K562 (cell line): ENCODE measurements at regions not wholly inside any gene's neighbourhood (a gene's known extent, or its start where the extent isn't known, plus 50 kb on each side); places are given as distances from the start of the nearest gene placed in this dataset.

ENCODE experiments used
- ATAC-seq: fragments of 200-7000 bp; cut with Tn5 transposase; 3 replicates; pipeline ENCODE4 v1.9.1; 2020; ENCODE audit warnings: moderate library complexity
- BruUV-seq: library from RNA; stranded (reverse); fragments of 400-500 nt; replicated peaks from 2 replicates; lab custom pipeline; 2021; lab: Mats Ljungman, UMichigan
- CTCF ChIA-PET: fragments of 300-600 bp; formaldehyde crosslinking; extraction: SDS; loops from one replicate; lab custom pipeline; 2021; ENCODE audit warnings: low intra/inter-chr PET ratio; lab: Yijun Ruan, JAX
- POLR2A ChIA-PET: fragments of 300-600, 350-650 bp; sonication (Branson Sonifier 250); formaldehyde crosslinking; extraction: SDS; loops from one replicate; lab custom pipeline; 2021; ENCODE audit warnings: antibody characterized with exemption, inconsistent platforms; lab: Yijun Ruan, JAX
- DNase-seq, 4 experiments: peaks; one replicate each; pipeline versions ENCODE4 v3.0.0 to v3.0.0-alpha.2; 2011 to 2018; ENCODE audit warnings: low spot score in 3 of 4, mixed read lengths in 3 of 4; ENCODE audit errors: extremely low read depth in 1 of 4
- FAIRE-seq: peaks from 2 replicates; lab custom pipeline; 2011; peaks lifted over from hg19 to GRCh38; lab: Jason Lieb, UNC
- H2AFZ ChIP-seq: 2 replicates; pipeline ENCODE4 v1.6.0; 2011; ENCODE audit warnings: low read depth, low read length, control low read depth, inconsistent platforms
- H3K27ac ChIP-seq: fragments of 200-600 bp; 3 replicates; pipeline ENCODE4 v1.8.0; 2011; ENCODE audit warnings: low read depth, mild to moderate bottlenecking, control low read depth, inconsistent platforms, low read length, moderate library complexity, mixed read lengths; ENCODE audit errors: extremely low read depth
- H3K27me3 ChIP-seq, 2 experiments: fragments of 300-600 bp in 1 of 2; 2 replicates in 1 of 2; 3 replicates in 1 of 2; pipeline versions ENCODE4 v1.6.0 to v1.8.0; 2011; ENCODE audit warnings: inconsistent platforms in 2 of 2, low read length in 2 of 2, mild to moderate bottlenecking in 1 of 2, mixed read lengths in 1 of 2, moderate library complexity in 1 of 2; ENCODE audit not compliant: control insufficient read depth in 2 of 2, insufficient read depth in 2 of 2
- H3K36me3 ChIP-seq: fragments of 300-600 bp; 3 replicates; pipeline ENCODE4 v1.8.0; 2011; ENCODE audit warnings: mild to moderate bottlenecking, low read length, inconsistent platforms; ENCODE audit not compliant: control insufficient read depth, insufficient read depth
- H3K4me1 ChIP-seq, 2 experiments: fragments of 200-600 bp in 1 of 2; replicated peaks in 1 of 2; 2 replicates in 1 of 2; 3 replicates in 1 of 2; pipeline versions ENCODE4 v1.5.1 to v1.8.0; 2011; ENCODE audit warnings: inconsistent platforms in 2 of 2, low read length in 2 of 2, mild to moderate bottlenecking in 1 of 2, mixed read lengths in 1 of 2, moderate library complexity in 1 of 2; ENCODE audit not compliant: control insufficient read depth in 2 of 2, insufficient read depth in 2 of 2
- H3K4me2 ChIP-seq: 2 replicates; pipeline ENCODE4 v1.6.1; 2011; ENCODE audit warnings: low read length, control low read depth, inconsistent platforms, mixed read lengths; ENCODE audit not compliant: insufficient read depth
- H3K4me3 ChIP-seq: fragments of 200-600 bp; sonication (generic), shearing (Covaris generic); 2 replicates; pipeline ENCODE4 v1.5.1; 2016; ENCODE audit warnings: control low read depth, inconsistent platforms
- H3K79me2 ChIP-seq: fragments of 200-600 bp; 3 replicates; pipeline ENCODE4 v1.8.0; 2011; ENCODE audit warnings: low read length, inconsistent platforms; ENCODE audit not compliant: control insufficient read depth, insufficient read depth
- H3K9ac ChIP-seq, 2 experiments: 2 replicates each; pipeline versions ENCODE4 v1.6.0 to v1.6.1; 2011; ENCODE audit warnings: low read depth in 2 of 2, low read length in 2 of 2, control low read depth in 1 of 2, inconsistent platforms in 1 of 2, mild to moderate bottlenecking in 1 of 2, mixed read lengths in 1 of 2; ENCODE audit not compliant: insufficient read depth in 1 of 2
- H3K9me1 ChIP-seq: one replicate; pipeline ENCODE4 v1.6.0; 2011; ENCODE audit warnings: inconsistent platforms, mild to moderate bottlenecking, low read length, moderate library complexity; ENCODE audit not compliant: control insufficient read depth, insufficient read depth
- H3K9me3 ChIP-seq: replicated peaks from 2 replicates; pipeline ENCODE4 v1.5.1; 2011; ENCODE audit warnings: low read depth, low read length, inconsistent platforms; ENCODE audit not compliant: control insufficient read depth, insufficient read depth
- H4K20me1 ChIP-seq: replicated peaks from 2 replicates; pipeline ENCODE4 v1.6.1; 2011; ENCODE audit warnings: low read length, inconsistent platforms, mixed read lengths; ENCODE audit not compliant: control insufficient read depth, insufficient read depth
- BCOR ChIP-seq: fragments of 450-650 bp; IDR thresholded peaks from 2 replicates; pipeline ENCODE4 v1.6.1; 2016
- CCAR2 ChIP-seq: fragments of 200-400 bp; formaldehyde crosslinking; IDR thresholded peaks from 2 replicates; pipeline ENCODE4 v1.6.1; 2017; ENCODE audit warnings: mild to moderate bottlenecking, low read depth, low read length
- CHD1 ChIP-seq: fragments of 200-600 bp; sonication (generic); IDR thresholded peaks from one replicate; pipeline ENCODE4 v1.6.1; 2012; ENCODE audit warnings: mild to moderate bottlenecking, moderate library complexity, low read length, inconsistent platforms
- CLOCK ChIP-seq: fragments of 250-450 bp; sonication (Bioruptor Pico); IDR thresholded peaks from 2 replicates; pipeline ENCODE4 v1.4.0; 2020; ENCODE audit warnings: mild to moderate bottlenecking, moderate library complexity, borderline replicate concordance
- GTF2A2 ChIP-seq: IDR thresholded peaks from 2 replicates; pipeline ENCODE4 v1.6.1; 2016; ENCODE audit warnings: mild to moderate bottlenecking, missing genetic modification characterization, missing compliant biosample characterization
- MCM3 ChIP-seq: fragments of 450-650 bp; IDR thresholded peaks from 2 replicates; pipeline ENCODE4 v1.6.1; 2016
- MCM7 ChIP-seq, 2 experiments: fragments of 450-650 bp; IDR thresholded peaks; 2 replicates each; pipeline ENCODE4 v1.6.1; 2016 to 2018
- MEIS2 ChIP-seq: fragments of 450-650 bp; IDR thresholded peaks from 2 replicates; pipeline ENCODE4 v1.6.1; 2014; ENCODE audit warnings: mild to moderate bottlenecking; ENCODE audit not compliant: partially characterized antibody
- NFE2L1 ChIP-seq: fragments of 450-650 bp; IDR thresholded peaks from 2 replicates; pipeline ENCODE4 v1.6.1; 2016; ENCODE audit warnings: missing genetic modification characterization, low read depth, mild to moderate bottlenecking, missing compliant biosample characterization, moderate library complexity, borderline replicate concordance
- PCBP2 ChIP-seq: fragments of 200-400 bp; formaldehyde crosslinking; IDR thresholded peaks from 2 replicates; pipeline ENCODE4 v1.6.1; 2018; ENCODE audit warnings: low read length, low read depth, mild to moderate bottlenecking, moderate library complexity; ENCODE audit not compliant: poor library complexity, severe bottlenecking
- POLR2G ChIP-seq: fragments of 200-400 bp; formaldehyde crosslinking; IDR thresholded peaks from 2 replicates; pipeline ENCODE4 v1.6.1; 2017; ENCODE audit warnings: low read depth, mild to moderate bottlenecking, antibody characterized with exemption, low read length, moderate library complexity
- RAD51 ChIP-seq: fragments of 450-650 bp; IDR thresholded peaks from 2 replicates; pipeline ENCODE4 v1.7.1; 2016; ENCODE audit warnings: low read depth, mild to moderate bottlenecking, borderline replicate concordance
- TCF3 ChIP-seq: sonication (generic); formaldehyde crosslinking; IDR thresholded peaks from 2 replicates; pipeline ENCODE4 v1.4.0; 2020; ENCODE audit warnings: mild to moderate bottlenecking, missing genetic modification reagents
- ZBTB43 ChIP-seq: sonication (generic); formaldehyde crosslinking; IDR thresholded peaks from 2 replicates; pipeline ENCODE4 v1.8.0; 2023; ENCODE audit warnings: mild to moderate bottlenecking, missing genetic modification reagents
- ZKSCAN8 ChIP-seq: fragments of 200-800 bp; sonication (Bioruptor generic); IDR thresholded peaks from 2 replicates; pipeline ENCODE4 v1.6.1; 2016; ENCODE audit warnings: missing genetic modification characterization, missing compliant biosample characterization
- ZNF140 ChIP-seq: fragments of 250-450 bp; sonication (Bioruptor Pico); IDR thresholded peaks from 2 replicates; pipeline ENCODE4 v1.8.0; 2021; ENCODE audit warnings: moderate library complexity, mild to moderate bottlenecking, inconsistent platforms
- ZNF696 ChIP-seq: fragments of 250-450 bp; sonication (Bioruptor Pico); conservative IDR thresholded peaks from 2 replicates; pipeline ENCODE4 v1.4.0; 2020; ENCODE audit warnings: mild to moderate bottlenecking, moderate library complexity
- ZZZ3 ChIP-seq: fragments of 450-650 bp; IDR thresholded peaks from 2 replicates; pipeline ENCODE4 v1.6.1; 2016; ENCODE audit warnings: antibody characterized with exemption, mild to moderate bottlenecking, moderate library complexity
- WGBS: fragments of 100-300 bp; shearing (Covaris generic); methylation state at CpG from one replicate; pipeline ENCODE4 v1.1.6; 2016; ENCODE audit warnings: low coverage, mixed read lengths; ENCODE audit not compliant: insufficient coverage; ENCODE audit errors: missing lambda C conversion rate; 5-methylcytosine and 5-hydroxymethylcytosine counted together
- in situ Hi-C: fragments of 300-500 bp; cut with MboI; formaldehyde crosslinking; loops from 4 replicates; pipeline ENCODE4 v1.15.0; 2018; ENCODE audit warnings: inconsistent platforms, mixed read lengths
- intact Hi-C: fragments of 100-400 bp; cut with micrococcal nuclease; formaldehyde crosslinking; loops from 2 replicates; pipeline ENCODE4 v1.14.2; 2022
- TF ChIP-seq, protein P1 (sequence below): sonication (generic); formaldehyde crosslinking; IDR thresholded peaks from 2 replicates; pipeline ENCODE4 v1.8.0; 2022; ENCODE audit warnings: mild to moderate bottlenecking, missing genetic modification reagents
- TF ChIP-seq, protein P2 (sequence below): fragments of 250-450 bp; sonication (Bioruptor Pico); IDR thresholded peaks from 2 replicates; pipeline ENCODE4 v1.8.0; 2021; ENCODE audit warnings: moderate library complexity, mild to moderate bottlenecking, inconsistent platforms

DNA sequence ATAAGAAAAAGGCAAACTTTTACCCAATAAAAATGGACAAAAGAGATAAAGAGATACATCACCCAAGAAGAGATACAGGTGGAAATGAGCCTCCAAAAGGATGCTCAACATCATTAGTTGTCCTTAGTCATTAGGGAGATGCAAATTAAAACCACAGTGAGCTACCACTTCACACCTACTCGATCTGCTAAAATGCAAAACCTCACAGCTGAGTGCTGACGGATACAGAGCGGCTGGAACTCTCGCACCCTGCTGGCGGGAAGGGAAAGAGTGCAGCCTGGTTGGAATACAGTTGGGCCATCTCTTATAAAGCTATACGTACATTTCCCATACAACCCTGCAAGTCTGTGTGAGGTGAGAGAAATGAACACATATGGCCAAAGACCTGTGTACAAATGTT is 78.5 kb upstream of the PRR20G start:
- 0% methylated on average over 4 of the region's 6 CpGs for WGBS
- Histone ChIP-seq H4K20me1 (no peaks in the 10 kb centered on the region), H3K79me2 (no peaks in the 10 kb centered on the region), H3K4me1 (no peaks in the 10 kb centered on the region), H3K4me3 (no peak overlapping the region), H3K27ac (no peak overlapping the region), H3K9me3 (no peaks in the 10 kb centered on the region), H3K9me1 (no peaks in the 10 kb centered on the region), H3K36me3 (no peaks in the 10 kb centered on the region), H3K27me3 (no peaks in the 10 kb centered on the region; a peak in 1 of 5 replicates), H2AFZ (no peak overlapping the region), H3K4me2 (no peak overlapping the region), H3K9ac (no peak overlapping the region)
- POLR2A ChIA-PET: no interaction called here
- DNase-seq (no peak), FAIRE-seq (no peak), ATAC-seq (no peak)
- no TSS peak for BruUV-seq
- in situ Hi-C loops: no loop called here
- intact Hi-C loops: no loop called here
- CTCF ChIA-PET: no interaction called here
- TF ChIP-seq, protein P1, sequence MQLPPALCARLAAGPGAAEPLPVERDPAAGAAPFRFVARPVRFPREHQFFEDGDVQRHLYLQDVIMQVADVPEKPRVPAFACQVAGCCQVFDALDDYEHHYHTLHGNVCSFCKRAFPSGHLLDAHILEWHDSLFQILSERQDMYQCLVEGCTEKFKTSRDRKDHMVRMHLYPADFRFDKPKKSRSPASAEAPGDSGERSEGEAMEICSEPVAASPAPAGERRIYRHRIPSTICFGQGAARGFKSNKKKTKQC: no peak
- TF ChIP-seq ZNF696 (CRISPR knock-in tag) (no peak), CCAR2 (no peak), GTF2A2 (no peak), NFE2L1 (no peak), MCM3 (no peak), PCBP2 (no peak), ZBTB43 (CRISPR knock-in tag) (no peak), CLOCK (CRISPR knock-in tag) (no peak), CHD1 (no peak), POLR2G (no peak), MEIS2 (no peak), MCM7 (IDR thresholded peaks at IDR 0.05) (no peak), ZZZ3 (no peak), BCOR (no peak), ZNF140 (CRISPR knock-in tag) (no peak), RAD51 (no peak), ZKSCAN8 (CRISPR knock-in tag) (no peak), TCF3 (CRISPR knock-in tag) (no peak)
- TF ChIP-seq, protein P2, sequence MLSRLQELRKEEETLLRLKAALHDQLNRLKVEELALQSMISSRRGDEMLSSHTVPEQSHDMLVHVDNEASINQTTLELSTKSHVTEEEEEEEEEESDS (CRISPR knock-in tag): no peak
